Activated T-cell treated with anti-CD3 and anti-CD28 coated beads, Interleukin-2, amount 50 U/mL, for 24 hours (primary cell): ENCODE measurements at regions not wholly inside any gene's neighbourhood (a gene's known extent, or its start where the extent isn't known, plus 50 kb on each side); places are given as distances from the start of the nearest gene placed in this dataset.

ENCODE experiments used
- DNase-seq: peaks from one replicate; pipeline ENCODE4 v3.0.0-alpha.2; 2020
- H3K27ac Mint-ChIP-seq: 2 replicates; pipeline ENCODE4 v1.8.0; 2020; ENCODE audit warnings: mild to moderate bottlenecking, mixed read lengths
- H3K27me3 Mint-ChIP-seq: 2 replicates; pipeline ENCODE4 v1.8.0; 2020; ENCODE audit warnings: mixed read lengths
- H3K36me3 Mint-ChIP-seq: 2 replicates; pipeline ENCODE4 v1.8.0; 2020; ENCODE audit warnings: low read depth, mixed read lengths
- H3K4me1 Mint-ChIP-seq: 2 replicates; pipeline ENCODE4 v1.8.0; 2020; ENCODE audit warnings: low read depth, mixed read lengths
- H3K4me3 Mint-ChIP-seq: 2 replicates; pipeline ENCODE4 v1.8.0; 2020; ENCODE audit warnings: mild to moderate bottlenecking, moderate library complexity, mixed read lengths
- H3K9me3 Mint-ChIP-seq: 2 replicates; pipeline ENCODE4 v1.8.0; 2020; ENCODE audit warnings: mixed read lengths

DNA sequence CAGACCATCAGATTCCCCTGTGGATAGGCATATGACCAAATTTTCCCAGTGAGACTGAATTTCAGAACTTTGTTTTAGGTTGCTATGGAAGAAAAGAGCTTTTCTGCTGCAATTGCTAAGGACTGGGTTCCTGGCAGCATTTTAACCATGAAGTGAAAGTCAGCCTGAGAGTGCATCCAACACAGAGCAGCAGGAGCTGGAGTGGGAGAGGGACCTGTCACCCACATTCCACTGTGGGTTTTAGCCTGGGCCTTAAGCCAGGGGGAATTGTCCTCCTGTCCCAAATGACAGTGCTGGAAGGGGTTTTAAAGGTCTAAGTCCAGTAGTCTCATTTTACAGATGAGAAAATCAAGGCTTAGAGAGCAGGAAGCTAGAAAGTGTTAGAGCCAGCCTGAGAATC is 203.5 kb upstream of the N4BP1 start:
- Mint-ChIP-seq H3K4me3 (no peak overlapping the region), H3K9me3 (no peaks in the 10 kb centered on the region), H3K4me1 (no peaks in the 10 kb centered on the region), H3K27me3 (peaks cover 38% of the 10 kb centered on the region), H3K27ac (no peak overlapping the region), H3K36me3 (no peaks in the 10 kb centered on the region)
- DNase-seq: no peak

DNA sequence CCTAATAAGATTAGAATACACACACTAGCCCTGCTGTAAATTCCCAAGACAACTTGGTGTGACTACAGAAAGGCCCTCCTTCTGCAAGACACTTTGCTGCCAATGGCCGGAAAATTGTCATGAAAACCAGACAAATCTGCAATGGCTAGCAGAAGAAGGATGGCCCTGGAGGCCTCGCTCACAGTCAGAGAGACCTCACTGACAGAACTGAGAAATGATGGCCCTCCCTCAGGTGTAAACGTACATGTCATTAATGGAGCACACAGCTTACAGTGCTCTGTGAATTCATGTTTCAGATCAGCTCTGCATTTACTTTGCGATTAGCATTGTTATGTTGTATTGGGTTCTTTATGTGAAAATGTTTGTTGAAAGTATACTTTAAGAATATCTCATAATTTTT is 202.9 kb upstream of the N4BP1 start:
- Mint-ChIP-seq H3K27ac (no peak overlapping the region), H3K36me3 (no peaks in the 10 kb centered on the region), H3K4me1 (no peaks in the 10 kb centered on the region), H3K4me3 (no peak overlapping the region), H3K9me3 (no peaks in the 10 kb centered on the region), H3K27me3 (peaks cover 38% of the 10 kb centered on the region)
- no peak for DNase-seq

DNA sequence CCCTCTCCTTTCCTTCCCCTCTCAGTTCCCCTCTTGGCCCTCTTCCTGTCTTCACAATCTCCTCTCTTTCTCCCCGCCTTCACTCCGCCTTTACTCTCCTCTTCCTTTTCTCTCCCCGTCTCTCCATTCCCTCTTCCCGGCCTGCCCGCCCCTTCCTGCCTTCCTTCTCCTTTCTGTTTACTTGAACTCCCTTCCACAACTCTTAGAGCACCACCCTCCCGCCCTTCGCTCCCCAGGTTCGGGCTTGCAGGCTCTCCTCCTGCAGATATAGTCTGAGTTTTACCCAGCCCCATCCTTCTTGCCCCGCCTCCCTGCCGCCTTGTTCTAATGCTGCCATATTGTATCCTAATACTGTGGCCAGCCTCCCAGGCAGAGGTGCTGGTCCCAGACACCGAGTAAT is 201.5 kb upstream of the N4BP1 start:
- no peaks in the 10 kb centered on the region for H3K4me1 Mint-ChIP-seq
- no peak overlapping the region for H3K4me3 Mint-ChIP-seq
- no peaks in the 10 kb centered on the region for H3K36me3 Mint-ChIP-seq
- no peaks in the 10 kb centered on the region for H3K9me3 Mint-ChIP-seq
- H3K27me3 Mint-ChIP-seq: peaks cover 38% of the 10 kb centered on the region
- no peak for DNase-seq
- H3K27ac Mint-ChIP-seq: no peak overlapping the region

DNA sequence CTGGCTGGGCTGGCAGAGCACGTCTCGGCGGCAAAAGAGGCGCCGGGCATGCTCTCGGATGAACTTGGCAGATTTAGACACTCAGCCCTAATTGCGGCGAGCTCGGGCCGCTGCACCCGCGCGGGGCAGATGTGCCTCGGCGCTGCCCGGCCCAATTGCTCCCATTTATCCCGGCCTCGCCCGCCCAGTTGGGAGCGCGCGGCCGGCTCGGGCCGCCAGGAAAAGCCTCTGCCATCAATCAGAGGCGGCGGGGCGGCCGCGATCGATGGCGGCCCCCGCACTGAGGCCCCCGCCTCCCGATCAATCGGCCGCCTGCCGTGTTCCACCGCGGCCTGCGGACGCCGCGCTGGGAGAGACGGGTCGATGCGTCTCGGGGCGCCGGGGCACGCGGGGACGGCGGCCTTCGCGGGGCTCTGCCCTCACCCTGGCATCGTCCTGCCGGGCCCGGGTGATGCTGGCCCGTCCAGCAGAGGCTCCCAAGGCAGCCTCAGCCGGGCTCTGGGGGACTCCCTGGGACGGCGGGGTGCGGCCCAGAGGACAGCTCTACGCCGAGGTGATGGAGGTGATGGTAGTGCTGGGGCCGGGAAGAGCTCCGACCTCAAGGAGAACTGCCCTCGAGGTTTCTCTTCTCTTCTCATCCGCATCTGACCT is 200.9 kb upstream of the N4BP1 start:
- Mint-ChIP-seq H3K4me3 (no peak overlapping the region), H3K36me3 (no peaks in the 10 kb centered on the region), H3K27ac (no peak overlapping the region), H3K9me3 (no peaks in the 10 kb centered on the region), H3K27me3 (peaks cover 38% of the 10 kb centered on the region), H3K4me1 (no peaks in the 10 kb centered on the region)
- no peak for DNase-seq

DNA sequence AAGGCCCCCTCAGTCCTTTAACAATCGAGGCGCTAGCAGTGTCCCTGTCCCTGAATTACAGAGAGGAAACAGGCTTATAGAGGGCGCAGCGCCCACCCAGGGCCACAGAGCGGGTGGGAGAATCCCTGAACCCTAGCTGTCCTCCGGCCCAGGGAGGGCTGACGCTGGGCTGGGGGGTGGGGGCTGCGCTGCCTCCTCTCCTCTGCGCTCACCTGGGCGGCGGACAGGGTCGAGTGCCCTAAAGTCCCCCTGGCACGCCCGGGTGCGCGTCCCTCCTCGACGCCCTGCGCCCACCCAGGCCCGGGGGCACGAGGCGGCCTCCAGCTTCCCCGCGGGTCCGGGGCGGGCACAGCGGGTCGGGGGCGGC is 200.4 kb upstream of the N4BP1 start:
- H3K4me1 Mint-ChIP-seq: no peaks in the 10 kb centered on the region
- no peak overlapping the region for H3K27ac Mint-ChIP-seq
- H3K4me3 Mint-ChIP-seq: no peak overlapping the region
- H3K27me3 Mint-ChIP-seq: peaks cover 38% of the 10 kb centered on the region
- peaks cover 2% of the 10 kb centered on the region for H3K9me3 Mint-ChIP-seq
- no peak for DNase-seq
- H3K36me3 Mint-ChIP-seq: no peaks in the 10 kb centered on the region

DNA sequence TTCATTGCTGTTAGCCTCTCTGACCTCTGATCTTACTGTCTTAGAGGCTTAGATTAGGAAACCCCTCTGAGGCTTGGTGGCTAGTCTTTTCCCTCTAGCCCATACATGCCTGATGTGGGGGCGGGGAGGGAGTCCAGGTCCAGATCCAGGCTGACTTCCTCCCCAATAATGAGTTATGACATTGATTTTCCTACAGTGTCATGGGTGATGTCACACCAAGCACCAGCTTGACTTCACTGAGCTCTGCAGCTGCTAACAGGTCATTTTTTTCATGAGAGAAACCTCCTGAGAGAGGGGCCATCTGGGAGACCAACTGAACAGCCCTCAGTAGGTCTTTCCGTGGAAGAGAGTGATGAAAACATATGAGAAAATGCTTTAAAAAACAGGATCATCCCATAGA is 180.2 kb upstream of the N4BP1 start:
- no peak overlapping the region for H3K27ac Mint-ChIP-seq
- no peak for DNase-seq
- H3K9me3 Mint-ChIP-seq: peaks cover 1% of the 10 kb centered on the region
- H3K4me1 Mint-ChIP-seq: no peaks in the 10 kb centered on the region
- H3K27me3 Mint-ChIP-seq: no peaks in the 10 kb centered on the region
- H3K4me3 Mint-ChIP-seq: no peak overlapping the region
- H3K36me3 Mint-ChIP-seq: no peaks in the 10 kb centered on the region

DNA sequence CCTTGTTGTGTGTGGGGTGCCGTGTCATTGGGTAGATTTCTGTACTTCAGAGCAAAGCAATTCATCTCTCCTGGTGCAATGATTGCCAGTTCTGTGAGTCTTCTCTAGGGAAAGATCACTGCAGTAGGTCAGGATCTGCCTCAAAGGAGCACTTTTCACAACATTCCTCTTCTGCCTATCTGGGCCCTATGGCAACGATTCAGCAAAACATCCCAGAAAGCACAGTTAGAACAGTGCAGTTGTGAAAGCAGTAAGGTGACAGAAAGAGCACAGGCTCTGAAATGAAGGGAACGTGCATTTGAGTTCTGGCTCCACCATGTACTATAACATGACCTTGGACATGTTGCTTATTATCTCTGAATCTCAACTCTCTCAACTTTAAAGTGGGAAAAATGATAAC is 178.5 kb upstream of the N4BP1 start:
- H3K27ac Mint-ChIP-seq: no peak overlapping the region
- H3K9me3 Mint-ChIP-seq: peaks cover 1% of the 10 kb centered on the region
- no peaks in the 10 kb centered on the region for H3K36me3 Mint-ChIP-seq
- no peak overlapping the region for H3K4me3 Mint-ChIP-seq
- H3K27me3 Mint-ChIP-seq: no peaks in the 10 kb centered on the region
- no peak for DNase-seq
- H3K4me1 Mint-ChIP-seq: no peaks in the 10 kb centered on the region

DNA sequence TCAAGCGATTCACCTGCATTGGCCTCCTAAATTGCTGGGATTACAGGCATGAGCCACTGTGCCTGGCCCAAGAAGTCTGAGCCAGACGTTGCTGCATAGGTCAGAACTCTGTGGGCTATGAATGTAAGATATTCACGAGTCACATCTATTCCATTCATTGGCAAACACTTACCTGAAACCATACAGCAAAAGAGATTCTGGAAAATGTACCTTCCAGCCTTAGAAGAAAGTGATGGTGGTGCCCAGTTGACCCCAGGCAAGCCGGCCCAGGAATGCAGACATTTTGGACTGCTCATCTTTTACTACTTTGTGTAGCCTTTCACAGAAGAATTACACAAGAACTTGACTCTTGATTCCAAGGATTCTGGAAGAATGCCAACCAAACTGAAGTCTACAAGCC is 135.6 kb upstream of the N4BP1 start:
- H3K27ac Mint-ChIP-seq: no peak overlapping the region
- no peak for DNase-seq
- no peaks in the 10 kb centered on the region for H3K4me1 Mint-ChIP-seq
- no peak overlapping the region for H3K4me3 Mint-ChIP-seq
- H3K9me3 Mint-ChIP-seq: peaks cover 13% of the 10 kb centered on the region
- no peaks in the 10 kb centered on the region for H3K27me3 Mint-ChIP-seq
- H3K36me3 Mint-ChIP-seq: no peaks in the 10 kb centered on the region

DNA sequence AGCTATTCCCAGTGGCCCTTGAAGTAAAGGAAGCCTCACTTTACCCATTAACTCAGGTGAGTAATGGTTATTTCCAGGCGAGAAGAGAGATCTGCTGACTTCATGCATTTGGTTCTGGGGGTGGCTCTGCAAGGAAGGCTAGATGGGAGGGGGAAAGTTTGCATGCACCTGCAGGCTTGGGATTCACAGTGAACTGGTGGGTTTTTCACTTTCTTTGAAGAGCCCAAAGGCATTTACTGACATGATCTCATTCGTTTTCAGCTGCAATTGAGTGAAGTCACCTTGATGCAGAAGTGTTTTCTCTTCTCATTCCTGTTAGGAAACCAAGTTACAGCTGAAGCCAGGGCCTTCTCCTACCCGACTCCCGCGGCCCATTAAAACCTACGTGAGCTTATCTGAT is 131.0 kb upstream of the N4BP1 start:
- Mint-ChIP-seq H3K4me1 (no peaks in the 10 kb centered on the region), H3K27ac (no peak overlapping the region), H3K36me3 (no peaks in the 10 kb centered on the region), H3K4me3 (no peak overlapping the region), H3K27me3 (no peaks in the 10 kb centered on the region), H3K9me3 (peaks cover 9% of the 10 kb centered on the region)
- no peak for DNase-seq

DNA sequence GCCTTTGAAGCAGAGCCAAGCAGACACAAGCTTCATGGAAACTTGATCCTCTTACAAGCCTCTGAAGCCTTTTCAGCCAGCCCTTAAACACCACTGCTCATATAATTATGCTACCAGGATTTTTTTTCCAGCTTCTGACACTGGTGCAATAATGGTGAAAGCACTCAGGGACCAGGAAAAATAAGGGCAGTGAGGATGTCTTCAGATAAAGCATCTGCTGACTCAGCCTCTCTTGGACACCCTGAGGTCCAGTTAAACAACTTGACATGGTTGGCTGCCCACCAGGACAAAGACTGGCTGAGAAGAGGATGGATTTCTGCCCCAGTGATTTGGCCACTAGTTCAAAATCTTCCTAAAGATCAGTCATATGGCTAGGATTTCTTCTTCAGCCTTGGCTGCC is 124.2 kb upstream of the N4BP1 start:
- Mint-ChIP-seq H3K27ac (no peak overlapping the region), H3K27me3 (no peaks in the 10 kb centered on the region), H3K9me3 (no peaks in the 10 kb centered on the region), H3K4me1 (no peaks in the 10 kb centered on the region), H3K4me3 (no peak overlapping the region), H3K36me3 (no peaks in the 10 kb centered on the region)
- no peak for DNase-seq

DNA sequence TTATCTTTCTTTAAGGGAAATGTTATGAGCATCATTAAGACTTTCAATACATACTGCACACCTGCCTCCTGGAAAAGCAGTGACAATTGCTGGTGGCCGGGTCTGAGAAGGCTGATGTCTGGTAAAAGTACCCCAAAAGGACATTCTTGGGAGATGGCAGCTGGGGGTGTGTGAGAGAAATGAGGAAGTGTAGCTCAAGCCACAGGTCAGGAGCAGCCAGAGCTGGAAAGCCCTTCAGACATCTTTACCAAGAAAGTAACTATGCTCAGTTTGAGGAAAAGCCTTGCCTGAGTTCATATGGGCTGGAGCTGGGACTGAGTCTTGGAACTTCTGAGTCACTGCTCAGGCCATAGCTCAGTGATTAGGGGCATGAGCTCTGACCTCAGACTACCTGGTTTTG is 94.7 kb upstream of the N4BP1 start:
- no peaks in the 10 kb centered on the region for H3K36me3 Mint-ChIP-seq
- H3K27me3 Mint-ChIP-seq: peaks cover 2% of the 10 kb centered on the region
- H3K27ac Mint-ChIP-seq: no peak overlapping the region
- H3K4me3 Mint-ChIP-seq: no peak overlapping the region
- no peaks in the 10 kb centered on the region for H3K9me3 Mint-ChIP-seq
- no peak for DNase-seq
- no peaks in the 10 kb centered on the region for H3K4me1 Mint-ChIP-seq

DNA sequence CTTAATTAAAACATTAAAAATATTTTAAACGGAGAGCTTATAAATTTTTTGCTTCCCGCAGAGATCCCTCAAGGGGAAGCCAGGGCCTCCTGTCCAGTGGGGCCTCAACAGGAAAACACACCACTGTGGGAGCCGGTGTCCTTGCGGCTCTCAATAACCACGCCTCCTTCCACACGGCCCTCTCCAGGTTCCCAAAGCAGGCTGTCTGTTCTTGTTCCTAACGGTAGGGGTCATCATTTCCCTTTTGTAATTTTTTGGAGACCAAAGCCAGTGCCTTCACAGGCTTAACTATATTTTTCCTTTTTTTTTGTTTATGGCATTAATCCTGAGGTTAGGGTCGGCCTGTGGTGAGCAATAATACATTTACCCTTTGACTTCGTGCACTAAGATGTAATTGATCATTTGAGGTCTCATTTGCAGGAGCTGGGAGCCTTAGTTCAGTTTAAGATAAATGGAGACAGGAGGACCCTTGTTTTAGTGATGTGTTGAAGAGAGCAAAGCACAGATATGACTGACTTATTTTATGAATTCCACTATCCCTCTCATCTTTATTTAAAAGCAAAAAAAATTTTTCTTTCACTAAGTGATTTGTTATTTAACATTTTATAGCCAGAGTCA is 77.5 kb upstream of the N4BP1 start:
- DNase-seq: peak; percentile 32
- Mint-ChIP-seq H3K4me3 (no peak overlapping the region), H3K27ac (no peak overlapping the region), H3K36me3 (no peaks in the 10 kb centered on the region), H3K4me1 (peaks cover 1% of the 10 kb centered on the region), H3K9me3 (no peaks in the 10 kb centered on the region), H3K27me3 (peaks cover 26% of the 10 kb centered on the region)

DNA sequence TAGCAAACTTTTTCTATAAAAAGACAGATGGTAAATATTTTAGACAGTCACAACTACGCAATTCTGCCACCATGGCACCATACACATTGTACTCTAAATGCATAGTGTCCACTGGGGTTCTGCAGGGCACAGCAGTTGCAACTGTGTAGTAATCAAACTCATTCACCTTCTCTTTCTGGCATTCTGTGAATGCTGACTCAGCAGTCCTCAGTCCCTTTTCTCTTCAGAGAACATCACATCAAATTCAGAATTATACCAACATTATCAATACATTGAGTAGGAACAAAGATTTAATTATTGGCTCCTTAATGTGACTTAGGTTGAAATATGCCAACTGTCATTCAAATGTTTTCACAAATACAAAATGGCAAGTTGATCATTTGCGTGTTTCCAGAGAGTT is 74.2 kb upstream of the N4BP1 start:
- Mint-ChIP-seq H3K27ac (no peak overlapping the region), H3K4me3 (no peak overlapping the region), H3K36me3 (no peaks in the 10 kb centered on the region), H3K27me3 (peaks cover 34% of the 10 kb centered on the region), H3K4me1 (peaks cover 1% of the 10 kb centered on the region), H3K9me3 (no peaks in the 10 kb centered on the region)
- no peak for DNase-seq

DNA sequence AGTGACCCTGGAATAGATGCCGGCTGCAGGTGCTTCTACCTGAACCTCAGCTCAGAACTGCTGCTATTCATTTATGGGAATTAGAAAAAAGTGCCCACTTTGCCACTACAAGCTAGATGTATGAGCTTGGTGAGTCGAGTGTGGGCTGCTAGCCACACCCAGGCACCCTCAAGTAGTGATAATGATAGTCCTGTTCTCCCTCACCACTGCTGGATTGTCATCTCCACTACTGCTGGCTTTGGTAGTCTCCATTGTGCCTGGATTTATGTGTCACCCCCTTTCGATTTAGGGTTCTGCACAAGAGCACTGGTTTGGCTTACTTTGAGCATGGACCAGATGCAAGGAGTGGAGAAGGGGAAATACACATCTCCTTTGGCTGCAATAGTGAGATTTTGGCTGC is 73.0 kb upstream of the N4BP1 start:
- H3K4me1 Mint-ChIP-seq: peaks cover 1% of the 10 kb centered on the region
- DNase-seq: no peak
- H3K27me3 Mint-ChIP-seq: peaks cover 34% of the 10 kb centered on the region
- no peaks in the 10 kb centered on the region for H3K36me3 Mint-ChIP-seq
- H3K4me3 Mint-ChIP-seq: no peak overlapping the region
- H3K27ac Mint-ChIP-seq: no peak overlapping the region
- H3K9me3 Mint-ChIP-seq: no peaks in the 10 kb centered on the region

DNA sequence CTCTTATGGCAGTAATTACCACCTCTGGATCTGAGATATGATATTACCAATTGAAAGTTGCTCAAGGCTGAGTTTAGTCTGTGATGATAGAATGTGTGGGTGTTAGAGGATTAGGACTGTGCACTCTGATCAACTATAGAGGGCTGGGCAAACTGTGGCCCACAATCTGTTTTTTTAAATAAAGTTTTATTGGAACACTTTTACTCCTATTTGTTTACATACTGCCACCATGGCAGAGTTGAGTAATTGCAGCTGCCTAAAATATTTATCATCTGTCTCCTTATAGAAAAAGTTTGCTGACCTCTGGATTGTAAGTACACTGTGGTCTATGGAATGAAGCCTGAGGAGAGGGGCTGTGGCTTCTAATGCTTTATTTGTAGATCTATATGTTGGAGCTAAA is 71.5 kb upstream of the N4BP1 start:
- Mint-ChIP-seq H3K9me3 (no peaks in the 10 kb centered on the region), H3K4me1 (peaks cover 1% of the 10 kb centered on the region), H3K36me3 (no peaks in the 10 kb centered on the region), H3K27ac (no peak overlapping the region), H3K27me3 (peaks cover 30% of the 10 kb centered on the region), H3K4me3 (no peak overlapping the region)
- no peak for DNase-seq

DNA sequence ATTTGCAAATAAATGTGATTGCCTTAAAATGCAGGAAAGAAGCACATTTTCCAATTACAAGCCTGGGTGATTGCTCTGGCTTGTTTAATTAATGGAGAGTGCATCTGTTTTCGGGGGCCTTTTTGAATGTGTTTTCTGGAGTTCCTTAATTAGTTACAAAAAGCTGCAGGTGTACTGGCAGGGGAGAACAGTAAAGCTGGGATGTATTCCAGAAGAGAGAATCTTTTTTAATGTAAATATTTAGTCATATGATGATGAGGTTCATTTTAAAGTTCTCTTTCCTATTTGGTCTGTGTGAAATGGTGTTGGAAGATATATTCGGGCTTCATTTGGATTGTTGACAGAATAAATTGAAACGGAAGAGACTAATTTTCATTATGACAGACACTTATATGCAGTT is 70.9 kb upstream of the N4BP1 start:
- Mint-ChIP-seq H3K27me3 (peaks cover 25% of the 10 kb centered on the region), H3K4me1 (peaks cover 1% of the 10 kb centered on the region)
- no peak for DNase-seq

More for the DNA sequence above, 70.9 kb upstream of the N4BP1 start:
- no peaks in the 10 kb centered on the region for H3K9me3 Mint-ChIP-seq
- H3K27ac Mint-ChIP-seq: no peak overlapping the region
- no peaks in the 10 kb centered on the region for H3K36me3 Mint-ChIP-seq
- no peak overlapping the region for H3K4me3 Mint-ChIP-seq
